H1 (cell line): ENCODE measurements at regions not wholly inside any gene's neighbourhood (a gene's known extent, or its start where the extent isn't known, plus 50 kb on each side); places are given as distances from the start of the nearest gene placed in this dataset.

ENCODE experiments used
- CTCF ChIA-PET: fragments of 300-600 bp; sonication (Branson Sonifier 250); formaldehyde crosslinking; loops from one replicate; lab custom pipeline; 2021; ENCODE audit not compliant: partially characterized antibody; lab: Charles Lee
- POLR2A ChIA-PET: fragments of 300-600 bp; sonication (Branson Sonifier 250); formaldehyde crosslinking; loops from one replicate; lab custom pipeline; 2021; ENCODE audit warnings: inconsistent platforms; ENCODE audit not compliant: partially characterized antibody; lab: Charles Lee
- DNase-seq, 2 experiments: peaks; one replicate each; pipeline versions ENCODE4 v3.0.0 to v3.0.0-alpha.2; 2010 to 2022; ENCODE audit warnings: low spot score in 2 of 2, low read depth in 1 of 2, mixed read lengths in 1 of 2
- FAIRE-seq: peaks from 2 replicates; lab custom pipeline; 2011; peaks lifted over from hg19 to GRCh38; lab: Jason Lieb, UNC
- H2AFZ ChIP-seq: 2 replicates; pipeline ENCODE4 v1.8.1; 2012; ENCODE audit warnings: low read length, inconsistent platforms
- H2AK5ac ChIP-seq: 2 replicates; pipeline ENCODE4 v1.6.1; 2013; ENCODE audit warnings: low read depth, low read length
- H2BK120ac ChIP-seq: replicated peaks from 2 replicates; pipeline ENCODE3; 2013; ENCODE audit warnings: low read depth, low read length, inconsistent platforms
- H2BK12ac ChIP-seq: 2 replicates; pipeline ENCODE4 v1.6.1; 2013; ENCODE audit warnings: low read depth, low read length
- H2BK15ac ChIP-seq: 2 replicates; pipeline ENCODE4 v1.6.1; 2013; ENCODE audit warnings: low read length
- H2BK20ac ChIP-seq: 2 replicates; pipeline ENCODE4 v1.6.1; 2013; ENCODE audit warnings: low read length
- H2BK5ac ChIP-seq: 2 replicates; pipeline ENCODE4 v1.6.1; 2013; ENCODE audit warnings: low read depth, low read length
- H3K14ac ChIP-seq: 2 replicates; pipeline ENCODE4 v1.6.1; 2013; ENCODE audit warnings: inconsistent platforms; ENCODE audit not compliant: insufficient read length
- H3K18ac ChIP-seq: 2 replicates; pipeline ENCODE4 v1.6.1; 2013; ENCODE audit warnings: low read length; ENCODE audit errors: extremely low read depth
- H3K23ac ChIP-seq: 2 replicates; pipeline ENCODE4 v1.6.1; 2013; ENCODE audit warnings: inconsistent platforms; ENCODE audit not compliant: insufficient read length
- H3K23me2 ChIP-seq: 2 replicates; pipeline ENCODE4 v1.6.1; 2013; ENCODE audit warnings: low read depth, low read length
- H3K27ac ChIP-seq: 2 replicates; pipeline ENCODE4 v1.6.1; 2011; ENCODE audit warnings: low read depth, low read length, inconsistent platforms
- H3K27me3 ChIP-seq, 4 experiments: replicated peaks in 1 of 4; 1 replicate in 1 of 4; 2 replicates in 3 of 4; pipeline versions ENCODE4 v1.6.1 to v1.8.1; 2011 to 2013; ENCODE audit warnings: low read length in 3 of 4, mild to moderate bottlenecking in 3 of 4, inconsistent platforms in 2 of 4, mixed read lengths in 2 of 4, moderate library complexity in 1 of 4; ENCODE audit not compliant: control insufficient read depth in 3 of 4, insufficient read depth in 3 of 4; ENCODE audit errors: extremely low read depth in 1 of 4
- H3K36me3 ChIP-seq, 4 experiments: 2 replicates each; pipeline versions ENCODE4 v1.6.1 to v1.8.1; 2011 to 2013; ENCODE audit warnings: mild to moderate bottlenecking in 4 of 4, low read length in 3 of 4, moderate library complexity in 2 of 4, control low read depth in 1 of 4, inconsistent platforms in 1 of 4; ENCODE audit not compliant: insufficient read depth in 4 of 4, control insufficient read depth in 2 of 4
- H3K4ac ChIP-seq: replicated peaks from 2 replicates; pipeline ENCODE3; 2013; ENCODE audit warnings: low read length, low read depth, mixed read lengths, inconsistent platforms; ENCODE audit not compliant: insufficient read length
- H3K4me1 ChIP-seq, 4 experiments: replicated peaks in 1 of 4; 1 replicate in 1 of 4; 2 replicates in 3 of 4; pipeline versions ENCODE4 v1.6.1 to v1.8.1; 2011 to 2013; ENCODE audit warnings: low read length in 3 of 4, inconsistent platforms in 2 of 4, mixed read lengths in 1 of 4; ENCODE audit not compliant: insufficient read depth in 4 of 4, control insufficient read depth in 3 of 4
- H3K4me2 ChIP-seq, 2 experiments: 2 replicates each; pipeline versions ENCODE4 v1.6.1 to v1.8.1; 2011 to 2013; ENCODE audit warnings: low read depth in 2 of 2, low read length in 2 of 2, control low read depth in 1 of 2, inconsistent platforms in 1 of 2, mild to moderate bottlenecking in 1 of 2; ENCODE audit not compliant: insufficient read depth in 1 of 2
- H3K4me3 ChIP-seq, 4 experiments: fragments of 200-600, 300-600 bp in 1 of 4; sonication (generic), shearing (Covaris generic), sonication (Bioruptor Twin) in 1 of 4; 2 replicates each; pipeline versions ENCODE4 v1.5.1 to v1.8.1; 2011 to 2016; ENCODE audit warnings: low read length in 4 of 4, low read depth in 3 of 4, control low read depth in 2 of 4, inconsistent platforms in 2 of 4, mild to moderate bottlenecking in 2 of 4, mixed read lengths in 1 of 4, moderate library complexity in 1 of 4; ENCODE audit not compliant: insufficient read depth in 2 of 4; ENCODE audit errors: extremely low read depth in 1 of 4
- H3K56ac ChIP-seq: replicated peaks from 2 replicates; pipeline ENCODE3; 2013; ENCODE audit warnings: low read depth, mild to moderate bottlenecking, mixed read lengths, low read length, inconsistent platforms; ENCODE audit not compliant: insufficient read length
- H3K79me1 ChIP-seq: 2 replicates; pipeline ENCODE4 v1.6.1; 2013; ENCODE audit warnings: low read depth, low read length, control low read depth
- H3K79me2 ChIP-seq, 2 experiments: 2 replicates each; pipeline versions ENCODE4 v1.6.1 to v1.8.1; 2012 to 2013; ENCODE audit warnings: low read length in 2 of 2, mild to moderate bottlenecking in 2 of 2, inconsistent platforms in 1 of 2; ENCODE audit not compliant: insufficient read depth in 2 of 2, control insufficient read depth in 1 of 2
- H3K9ac ChIP-seq, 4 experiments: replicated peaks in 1 of 4; 1 replicate in 1 of 4; 2 replicates in 3 of 4; pipeline versions ENCODE4 v1.6.1 to v1.8.1; 2011 to 2013; ENCODE audit warnings: low read depth in 3 of 4, low read length in 3 of 4, control low read depth in 2 of 4, mild to moderate bottlenecking in 2 of 4, moderate library complexity in 2 of 4, inconsistent platforms in 1 of 4; ENCODE audit errors: extremely low read depth in 1 of 4
- H3K9me3 ChIP-seq, 2 experiments: 2 replicates each; pipeline versions ENCODE4 v1.6.1 to v1.8.1; 2012 to 2013; ENCODE audit warnings: mild to moderate bottlenecking in 2 of 2, moderate library complexity in 2 of 2, control low read depth in 1 of 2, inconsistent platforms in 1 of 2, low read depth in 1 of 2, low read length in 1 of 2, mixed read lengths in 1 of 2; ENCODE audit not compliant: insufficient read depth in 2 of 2
- H4K20me1 ChIP-seq, 2 experiments: replicated peaks in 1 of 2; 2 replicates each; pipeline versions ENCODE3 to v1.8.1; 2011 to 2013; ENCODE audit warnings: inconsistent platforms in 2 of 2, low read length in 2 of 2, mild to moderate bottlenecking in 1 of 2; ENCODE audit not compliant: insufficient read depth in 2 of 2, control insufficient read depth in 1 of 2
- H4K5ac ChIP-seq: 2 replicates; pipeline ENCODE4 v1.6.1; 2013; ENCODE audit warnings: low read length, low read depth, mixed read lengths, inconsistent platforms; ENCODE audit not compliant: insufficient read length
- H4K8ac ChIP-seq: 2 replicates; pipeline ENCODE4 v1.8.0; 2013; ENCODE audit warnings: mild to moderate bottlenecking, moderate library complexity, low read length, inconsistent platforms; ENCODE audit not compliant: insufficient read depth; ENCODE audit errors: extremely low read depth
- H4K91ac ChIP-seq: replicated peaks from 2 replicates; pipeline ENCODE3; 2013; ENCODE audit warnings: low read length, mixed read lengths, inconsistent platforms; ENCODE audit not compliant: insufficient read length
- ASH2L ChIP-seq: fragments of 200-600, 300-600 bp; sonication (generic); IDR thresholded peaks from one replicate; pipeline ENCODE4 v1.7.1; 2017; ENCODE audit warnings: low read length
- FOSL1 ChIP-seq: IDR thresholded peaks from 2 replicates; pipeline ENCODE4 v1.6.1; 2011; ENCODE audit warnings: mild to moderate bottlenecking, low read depth, low read length, moderate library complexity; ENCODE audit not compliant: insufficient read depth
- GABPA ChIP-seq: IDR thresholded peaks from 2 replicates; pipeline ENCODE4 v1.6.1; 2011; ENCODE audit warnings: mild to moderate bottlenecking, low read length, moderate library complexity, borderline replicate concordance; ENCODE audit not compliant: insufficient read depth
- MAFK ChIP-seq: IDR thresholded peaks from 2 replicates; pipeline ENCODE4 v1.6.1; 2012; ENCODE audit warnings: low read depth, mild to moderate bottlenecking, improper control_type of control experiment, low read length
- PHF8 ChIP-seq: fragments of 200-600 bp; sonication (generic); conservative IDR thresholded peaks from 2 replicates; pipeline ENCODE4 v1.7.1; 2012; ENCODE audit warnings: low read depth, mild to moderate bottlenecking, inconsistent platforms, low read length, moderate library complexity
- POLR2AphosphoS5 ChIP-seq: IDR thresholded peaks from 2 replicates; pipeline ENCODE4 v1.6.1; 2011; ENCODE audit warnings: low read depth, low read length
- SP4 ChIP-seq: IDR thresholded peaks from 2 replicates; pipeline ENCODE4 v1.6.1; 2012; ENCODE audit warnings: low read length, inconsistent platforms
- SRF ChIP-seq: IDR thresholded peaks from 2 replicates; pipeline ENCODE4 v1.6.1; 2011; ENCODE audit warnings: mild to moderate bottlenecking, low read depth, low read length, moderate library complexity
- TAF1 ChIP-seq: IDR thresholded peaks from 2 replicates; pipeline ENCODE4 v1.6.1; 2011; ENCODE audit warnings: mild to moderate bottlenecking, low read depth, low read length
- WGBS, 2 experiments: shearing (Covaris generic) in 1 of 2; methylation state at CpG; one replicate each; pipeline versions ENCODE4 v1.1.6 to v1.1.7; 2013 to 2015; ENCODE audit warnings: low lambda C conversion rate in 2 of 2, mixed read lengths in 2 of 2, inconsistent platforms in 1 of 2, low coverage in 1 of 2, missing lambda C conversion rate in 1 of 2; ENCODE audit not compliant: insufficient replicate concordance in 2 of 2, insufficient coverage in 1 of 2, insufficient read length in 1 of 2; ENCODE audit errors: extremely low coverage in 1 of 2, missing lambda C conversion rate in 1 of 2; 5-methylcytosine and 5-hydroxymethylcytosine counted together

DNA sequence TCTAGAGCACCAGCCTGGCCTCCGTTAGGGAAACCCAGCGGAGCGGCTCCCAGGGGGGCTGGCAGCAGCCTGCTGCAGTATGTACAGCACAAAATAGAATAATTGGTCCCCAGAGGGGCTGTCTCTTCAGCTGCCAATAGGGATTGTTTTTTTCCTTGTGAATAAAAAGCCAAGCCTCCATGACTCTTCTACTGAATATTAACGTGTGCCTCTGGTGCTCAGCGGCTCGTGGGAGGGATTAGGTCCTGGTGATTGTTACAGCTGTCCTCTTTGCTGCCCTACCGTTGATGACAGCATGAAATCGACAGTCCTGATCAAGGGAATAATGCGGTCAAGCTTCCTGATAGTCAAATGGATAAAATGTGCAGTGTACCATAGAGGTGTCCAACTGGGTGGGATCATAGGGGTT, 190.7 kb upstream of the RUNX1 start:
- no peak for TF ChIP-seq PHF8
- no peak for TF ChIP-seq ASH2L
- TF ChIP-seq MAFK: no peak
- no peak for TF ChIP-seq FOSL1
- no peak for TF ChIP-seq SRF
- TF ChIP-seq SP4: no peak
- TF ChIP-seq POLR2AphosphoS5: no peak
- TF ChIP-seq GABPA: no peak
- no peak for TF ChIP-seq TAF1
- Histone ChIP-seq H3K27me3 (no peaks in the 10 kb centered on the region), H3K9me3 (no peaks in the 10 kb centered on the region), H3K36me3 (no peaks in the 10 kb centered on the region), H2BK12ac (no peak overlapping the region), H4K91ac (no peak overlapping the region), H3K4me2 (no peak overlapping the region), H3K4me1 (no peaks in the 10 kb centered on the region), H4K20me1 (no peaks in the 10 kb centered on the region), H3K79me1 (no peaks in the 10 kb centered on the region), H3K18ac (no peak overlapping the region), H2BK120ac (no peak overlapping the region), H3K23me2 (no peaks in the 10 kb centered on the region), H2AK5ac (no peak overlapping the region), H2BK15ac (no peak overlapping the region), H3K14ac (no peak overlapping the region), H3K79me2 (no peaks in the 10 kb centered on the region), H3K4me3 (no peak overlapping the region), H3K4ac (no peak overlapping the region), H4K5ac (no peak overlapping the region), H4K8ac (no peak overlapping the region), H2BK20ac (no peak overlapping the region), H3K9ac (no peak overlapping the region), H2AFZ (no peak overlapping the region), H3K27ac (no peak overlapping the region), H2BK5ac (no peak overlapping the region), H3K56ac (no peak overlapping the region), H3K23ac (no peak overlapping the region)
- 79% methylated on average over 9 of the region's 9 CpGs; no CpG with 5 or more reads in 1 of the 2 experiments for WGBS, 2 experiments
- ChIA-PET CTCF (interaction anchor here (1.2 kb wide), 1 partner anchor 11 kb away, joined by 3 read pairs; no protein-coding TSS in a partner anchor), POLR2A (no interaction called here)
- FAIRE-seq: no peak
- no peak for DNase-seq
